ENCODE measurements at regions not wholly inside any gene's neighbourhood (a gene's known extent, or its start where the extent isn't known, plus 50 kb on each side); places are given as distances from the start of the nearest gene placed in this dataset.

DNA sequence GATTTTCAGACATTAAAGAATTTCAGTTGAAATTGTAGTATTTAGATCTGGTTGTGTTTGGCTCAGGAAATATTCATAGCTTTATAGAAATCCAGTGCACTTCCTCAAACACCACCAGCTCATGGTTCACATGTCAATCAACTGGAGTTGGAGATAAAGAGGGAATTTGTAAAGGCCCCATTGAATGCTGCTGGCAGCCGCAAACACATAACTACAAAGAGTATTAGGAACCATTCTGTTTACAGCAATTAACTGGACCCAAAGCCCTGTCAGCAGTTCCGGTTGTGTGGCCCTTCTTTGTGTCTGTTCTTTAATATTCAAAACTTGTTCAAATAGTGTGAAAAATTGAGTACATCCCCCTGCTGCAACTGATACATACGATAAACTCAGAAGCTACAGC lies 107.4 kb upstream of the LRRTM4 start (continued):
- TF ChIP-seq HOXA7 (CRISPR knock-in tag; IDR thresholded peaks at IDR 0.05) (no peak), SOX6 (IDR thresholded peaks at IDR 0.05) (no peak), SOX6 (CRISPR knock-in tag; IDR thresholded peaks at IDR 0.05) (peak; percentile 30; the same call in 1 of the 2 replicates), EP300 (IDR thresholded peaks at IDR 0.05; ENCODE audit: low read depth in 2 of 2, low read length in 2 of 2) (peak in 1 of 2 experiments; percentile 29; a peak in 1 of 4 replicates), EP300 (CRISPR knock-in tag; IDR thresholded peaks at IDR 0.05; ENCODE audit: borderline replicate concordance) (no peak), REL (CRISPR knock-in tag; conservative IDR thresholded peaks at IDR 0.05) (no peak), SOX5 (CRISPR knock-in tag; IDR thresholded peaks at IDR 0.05; ENCODE audit: borderline replicate concordance) (peak; percentile 68), ZNF253 (CRISPR knock-in tag; IDR thresholded peaks at IDR 0.05; ENCODE audit: borderline replicate concordance) (no peak), NFIC (IDR thresholded peaks at IDR 0.05; ENCODE audit: low read length) (no peak; the same call in 1 of the 2 replicates)

DNA sequence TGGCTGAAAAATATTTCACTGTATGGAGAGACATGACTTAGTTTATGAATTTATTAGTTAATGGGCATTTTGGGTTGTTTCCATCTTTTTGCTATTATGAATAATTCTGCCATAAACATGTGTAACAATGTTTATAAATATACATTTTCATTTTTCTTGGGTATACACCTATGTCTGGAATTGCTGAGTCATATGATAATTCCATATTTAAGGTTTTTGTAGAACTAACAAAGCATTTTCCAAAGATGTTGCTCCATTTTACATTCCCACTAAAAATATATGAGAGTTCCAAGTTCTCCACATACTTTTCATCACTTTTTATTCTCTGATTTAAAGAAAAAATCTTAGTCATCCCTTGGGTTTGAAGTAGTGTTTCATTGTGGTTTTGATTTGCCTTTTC lies 108.8 kb upstream of the LRRTM4 start:
- FAIRE-seq, result no peak
- TF ChIP-seq MAFF (IDR thresholded peaks at IDR 0.05; ENCODE audit: low read depth, low read length) (peak; percentile 45; the same call in 1 of the 2 replicates), MAFK (conservative IDR thresholded peaks at IDR 0.05 in 1 of 2, IDR thresholded peaks at IDR 0.05 in 1 of 2; ENCODE audit: low read length in 2 of 2) (peak; percentile 23 to 71; a peak in 3 of 4 replicates), FOXK1 (CRISPR knock-in tag; IDR thresholded peaks at IDR 0.05; ENCODE audit: borderline replicate concordance, low read depth) (no peak), NFE2L2 (IDR thresholded peaks at IDR 0.05; ENCODE audit: low read length) (peak; percentile 51), GATA4 (IDR thresholded peaks at IDR 0.05; ENCODE audit: borderline replicate concordance, low read depth) (no peak)
- H3K79me2 ChIP-seq (ENCODE audit: insufficient read depth, low read length), result no peaks in the 10 kb centered on the region
- H3K27ac ChIP-seq (ENCODE audit: extremely low read length, insufficient read depth, low read length), result no peak overlapping the region
- BruUV-seq (replicated peaks), result no TSS peak
- H4K20me1 ChIP-seq (ENCODE audit: insufficient read depth, low read length), result no peaks in the 10 kb centered on the region; the same call in 1 of the 2 replicates
- no peaks in the 10 kb centered on the region for H3K36me3 ChIP-seq (replicated peaks in 1 of 2; ENCODE audit: control insufficient read depth in 1 of 2, insufficient read depth in 2 of 2, low read length in 2 of 2)
- no peak overlapping the region for H2AFZ ChIP-seq (ENCODE audit: low read length)
- in situ Hi-C loops (cut with HindIII; ENCODE audit: extremely low pct_ligation_motif_present, low pct_unique_long_range_greater_than_20kb), result no loop called here
- H3K4me1 ChIP-seq (ENCODE audit: insufficient read depth, low read length), result peaks cover 9% of the 10 kb centered on the region
- no peak overlapping the region for H3K4me3 ChIP-seq (replicated peaks in 1 of 3; ENCODE audit: insufficient read depth in 1 of 3, low read depth in 2 of 3, low read length in 3 of 3)
- intact Hi-C loops (cut with micrococcal nuclease; ENCODE audit: unreplicated experiment), result no loop called here
- POLR2A ChIA-PET, result no interaction called here
- H3K9ac ChIP-seq (ENCODE audit: insufficient read depth, low read depth, low read length), result no peak overlapping the region
- H3K4me2 ChIP-seq (ENCODE audit: low read depth, low read length), result no peak overlapping the region
- no peaks in the 10 kb centered on the region for H3K9me3 ChIP-seq (ENCODE audit: low read length)
- H3K27me3 ChIP-seq (ENCODE audit: control insufficient read depth in 1 of 2, insufficient read depth in 2 of 2, low read length in 2 of 2), result no peaks in the 10 kb centered on the region
- CTCF ChIA-PET (ENCODE audit: low intra/inter-chr PET ratio, low total read pairs), result no interaction called here
- ATAC-seq, result no peak
- DNase-seq (ENCODE audit: low spot score), result no peak

All from HepG2 (cell line).